Vagina (tissue), 2 donors: ENCODE measurements at regions not wholly inside any gene's neighbourhood (a gene's known extent, or its start where the extent isn't known, plus 50 kb on each side); places are given as distances from the start of the nearest gene placed in this dataset. TPM values are rescaled to one million over a fixed set of nuclear protein-coding genes. Genes with fewer than 3 reads are reported as not detected.

Experiments used
- DNase-seq, 2 donors: peaks; one replicate each; pipeline ENCODE4 v3.0.0-alpha.2; 2017; ENCODE audit errors: extremely low spot score in 2 of 2
- H3K27ac ChIP-seq: fragments of 200-600 bp; sonication (generic); one replicate; pipeline ENCODE4 v1.5.1; 2019
- H3K27me3 ChIP-seq: fragments of 200-600 bp; sonication (generic); one replicate; pipeline ENCODE4 v1.5.1; 2019
- H3K36me3 ChIP-seq, 2 donors: fragments of 200-600 bp; sonication (generic); one replicate each; pipeline ENCODE4 v1.5.1; 2017 to 2019
- H3K4me1 ChIP-seq: fragments of 200-600 bp; sonication (generic); one replicate; pipeline ENCODE4 v1.5.1; 2019
- H3K4me3 ChIP-seq, 2 donors: fragments of 200-600 bp; sonication (generic); 1 replicate in 1 of 2; 2 replicates in 1 of 2; pipeline ENCODE4 v1.5.1; 2016 to 2019
- H3K9me3 ChIP-seq: fragments of 200-600 bp; sonication (generic); one replicate; pipeline ENCODE4 v1.5.1; 2019
- CTCF ChIP-seq, 3 experiments: fragments of 450-650 bp in 2 of 3; fragments of 200-600 bp in 1 of 3; sonication (generic) in 1 of 3; IDR thresholded peaks; one replicate each; pipeline ENCODE4 v1.5.1; 2017 to 2019; ENCODE audit warnings: antibody characterized with exemption in 3 of 3, mild to moderate bottlenecking in 2 of 3, moderate library complexity in 2 of 3
- POLR2A ChIP-seq, 2 donors: fragments of 450-650 bp; IDR thresholded peaks; one replicate each; pipeline ENCODE4 v1.6.1; 2017; ENCODE audit warnings: antibody characterized with exemption in 2 of 2, mild to moderate bottlenecking in 2 of 2, moderate library complexity in 2 of 2
- POLR2AphosphoS5 ChIP-seq, 2 donors: sonication (generic); formaldehyde crosslinking; IDR thresholded peaks; one replicate each; pipeline ENCODE4 v1.9.0; 2017; ENCODE audit warnings: antibody characterized with exemption in 2 of 2, mild to moderate bottlenecking in 2 of 2, low read depth in 1 of 2; ENCODE audit not compliant: insufficient read depth in 1 of 2
- intact Hi-C: fragments of 100-400 bp; cut with DNase I; formaldehyde crosslinking; loops from one replicate; pipeline ENCODE4 v1.15.1; 2023
- small RNA-seq: library from RNA; depleted of rRNA; stranded (forward); fragments of <200 nt; gene quantifications from one replicate; pipeline ENCODE3, GENCODE V24; 2016

DNA sequence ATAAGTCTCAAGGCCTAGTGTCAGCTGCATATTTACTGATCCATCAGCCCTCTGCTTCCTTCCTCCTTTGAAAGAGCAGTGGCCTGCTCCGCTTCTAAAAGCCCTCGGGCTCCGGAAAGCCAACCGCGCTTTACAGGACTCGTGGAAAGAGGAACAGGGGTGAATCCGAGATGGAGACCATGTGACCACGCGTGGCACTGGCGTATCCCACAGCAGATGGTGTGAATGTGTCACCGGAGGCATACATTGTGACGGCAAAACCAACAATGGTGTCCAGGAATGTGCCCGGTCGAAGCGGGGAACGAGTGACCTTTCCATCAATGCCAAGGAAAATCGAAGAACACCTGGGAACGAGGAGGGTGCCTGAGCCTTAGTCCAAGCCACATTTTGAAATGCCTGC lies 484.6 kb downstream of the SPATA31A7 start:
- no peak for TF ChIP-seq CTCF (IDR thresholded peaks at IDR 0.05)
- Histone ChIP-seq H3K4me3 (no peak overlapping the region), H3K4me1 (no peaks in the 10 kb centered on the region), H3K9me3 (no peaks in the 10 kb centered on the region), H3K36me3 (no peaks in the 10 kb centered on the region), H3K27me3 (no peaks in the 10 kb centered on the region), H3K27ac (no peak overlapping the region)
- DNase-seq = no peak
- intact Hi-C loops = no loop called here

DNA sequence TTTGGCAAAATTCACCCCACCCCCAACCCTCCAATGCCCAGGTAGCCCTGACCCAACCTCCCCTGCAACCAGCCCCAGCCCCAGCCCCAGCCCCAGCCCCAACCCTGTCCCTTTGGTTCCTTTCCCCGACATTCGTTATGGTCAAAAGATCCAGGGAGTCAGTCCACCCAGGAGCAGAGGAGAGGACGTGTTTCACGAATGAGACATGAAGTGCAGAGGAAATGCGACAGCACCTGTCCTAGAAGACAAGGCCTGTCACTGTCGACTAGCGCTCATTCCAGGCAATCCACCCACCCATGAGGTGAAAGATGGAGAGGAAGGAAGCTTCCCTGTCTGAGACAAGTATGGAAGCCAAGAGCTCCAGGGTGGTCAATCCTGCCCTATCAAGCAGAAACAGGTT lies 485.0 kb downstream of the SPATA31A7 start:
- TF ChIP-seq POLR2A (IDR thresholded peaks at IDR 0.05) = no peak
- no peak for TF ChIP-seq CTCF (IDR thresholded peaks at IDR 0.05)
- TF ChIP-seq POLR2AphosphoS5 (IDR thresholded peaks at IDR 0.05; ENCODE audit: insufficient read depth in 1 of 2, low read depth in 1 of 2) = no peak
- Histone ChIP-seq H3K27ac (no peak overlapping the region), H3K9me3 (no peaks in the 10 kb centered on the region), H3K4me1 (no peaks in the 10 kb centered on the region), H3K36me3 (no peaks in the 10 kb centered on the region), H3K27me3 (no peaks in the 10 kb centered on the region), H3K4me3 (no peak overlapping the region)
- no peak for DNase-seq
- intact Hi-C loops = no loop called here

Small RNA genes in the stretch of these regions (small RNA-seq; reads per million reads assigned to genes)
- gene RF00019 = not detected
